Activated B cell treated with CpG ODN at 0.5 μM for 24 hours (primary cell): ENCODE measurements at regions not wholly inside any gene's neighbourhood (a gene's known extent, or its start where the extent isn't known, plus 50 kb on each side); places are given as distances from the start of the nearest gene placed in this dataset.
"Not testable (repeated sequence)": the region's sequence is repeated elsewhere in the genome, so short reads cannot be mapped to it uniquely, and the experiment has no call there.

Source experiments
- ATAC-seq: fragments of 200-7000 bp; cut with Tn5 transposase; one replicate; pipeline ENCODE4 v1.10.0; 2021; ENCODE audit warnings: low read depth, mild to moderate bottlenecking, moderate library complexity
- CTCF ChIA-PET: fragments of 350-600 bp; sonication (Branson Sonifier 250); formaldehyde crosslinking; loops from one replicate; lab custom pipeline; 2021; ENCODE audit warnings: antibody characterized with exemption; lab: Charles Lee
- POLR2A ChIA-PET: fragments of 350-600 bp; sonication (Branson Sonifier 250); formaldehyde crosslinking; loops from one replicate; lab custom pipeline; 2021; ENCODE audit warnings: antibody characterized with exemption; lab: Charles Lee
- DNase-seq: peaks from one replicate; pipeline ENCODE4 v3.0.0; 2022
- H3K27ac Mint-ChIP-seq: one replicate; pipeline ENCODE4 v1.8.0; 2020; ENCODE audit warnings: mixed read lengths
- H3K27me3 Mint-ChIP-seq: one replicate; pipeline ENCODE4 v1.8.0; 2021; ENCODE audit warnings: mixed read lengths
- H3K36me3 Mint-ChIP-seq: one replicate; pipeline ENCODE4 v1.8.0; 2021; ENCODE audit warnings: low read depth, mixed read lengths
- H3K4me1 Mint-ChIP-seq: one replicate; pipeline ENCODE4 v1.8.0; 2021; ENCODE audit warnings: mixed read lengths
- H3K4me3 Mint-ChIP-seq: one replicate; pipeline ENCODE4 v1.8.0; 2020; ENCODE audit warnings: mild to moderate bottlenecking, mixed read lengths
- H3K9me3 Mint-ChIP-seq: one replicate; pipeline ENCODE4 v1.8.0; 2020; ENCODE audit warnings: mixed read lengths
- CTCF ChIP-seq: fragments of 200-600 bp; IDR thresholded peaks from one replicate; pipeline ENCODE4 v1.8.0; 2022; ENCODE audit warnings: antibody characterized with exemption, mild to moderate bottlenecking
- intact Hi-C: fragments of 100-400 bp; cut with micrococcal nuclease; formaldehyde crosslinking; loops from one replicate; pipeline ENCODE4 v1.15.1; 2024

- CTCF ChIA-PET: not testable (repeated sequence)
Observed at GRCh38 chr18:8920856-8921787, 181.4 kb upstream of the NDUFV2 start.

GRCh38 chr18:8926464-8926863 lies 176.0 kb upstream of the NDUFV2 start:
- no peak overlapping the region for H3K4me3 Mint-ChIP-seq
- ATAC-seq: no peak
- no peaks in the 10 kb centered on the region for H3K27me3 Mint-ChIP-seq
- ChIA-PET POLR2A (no interaction called here), CTCF (no interaction called here)
- H3K27ac Mint-ChIP-seq: no peak overlapping the region
- intact Hi-C loops: no loop called here
- TF ChIP-seq CTCF: no peak
- H3K9me3 Mint-ChIP-seq: peaks cover 14% of the 10 kb centered on the region
- H3K4me1 Mint-ChIP-seq: peaks cover 11% of the 10 kb centered on the region
- H3K36me3 Mint-ChIP-seq: no peaks in the 10 kb centered on the region
- no peak for DNase-seq

More at GRCh38 chr18:8920856-8921787, 181.4 kb upstream of the NDUFV2 start:
- ATAC-seq, H3K27me3 Mint-ChIP-seq, H3K4me3 Mint-ChIP-seq, H3K36me3 Mint-ChIP-seq, DNase-seq, H3K9me3 Mint-ChIP-seq, H3K27ac Mint-ChIP-seq, POLR2A ChIA-PET, intact Hi-C loops: not testable (repeated sequence)
- peaks cover 14% of the 10 kb centered on the region for H3K4me1 Mint-ChIP-seq

GRCh38 chr18:8928044-8928443 lies 174.5 kb upstream of the NDUFV2 start:
- no peak overlapping the region for H3K4me3 Mint-ChIP-seq
- intact Hi-C loops: no loop called here
- peaks cover 14% of the 10 kb centered on the region for H3K9me3 Mint-ChIP-seq
- ChIA-PET CTCF (no interaction called here), POLR2A (no interaction called here)
- no peaks in the 10 kb centered on the region for H3K27me3 Mint-ChIP-seq
- ATAC-seq (no peak), DNase-seq (no peak)
- no peaks in the 10 kb centered on the region for H3K36me3 Mint-ChIP-seq
- peaks cover 20% of the 10 kb centered on the region for H3K4me1 Mint-ChIP-seq
- H3K27ac Mint-ChIP-seq: no peak overlapping the region
- no peak for TF ChIP-seq CTCF

- peaks cover 14% of the 10 kb centered on the region for H3K9me3 Mint-ChIP-seq
- H3K27ac Mint-ChIP-seq: no peak overlapping the region
- ATAC-seq: no peak
- DNase-seq: no peak
- intact Hi-C loops: no loop called here
- no peak for TF ChIP-seq CTCF
- ChIA-PET POLR2A (no interaction called here), CTCF (no interaction called here)
- H3K27me3 Mint-ChIP-seq: no peaks in the 10 kb centered on the region
- peaks cover 21% of the 10 kb centered on the region for H3K4me1 Mint-ChIP-seq
- H3K36me3 Mint-ChIP-seq: no peaks in the 10 kb centered on the region
- H3K4me3 Mint-ChIP-seq: no peak overlapping the region
Observed at GRCh38 chr18:8928847-8929780, 173.4 kb upstream of the NDUFV2 start.

- ChIA-PET POLR2A (no interaction called here), CTCF (no interaction called here)
- intact Hi-C loops: no loop called here
- TF ChIP-seq CTCF: no peak
- H3K36me3 Mint-ChIP-seq: no peaks in the 10 kb centered on the region
- H3K4me1 Mint-ChIP-seq: peaks cover 21% of the 10 kb centered on the region
- H3K4me3 Mint-ChIP-seq: no peak overlapping the region
- no peaks in the 10 kb centered on the region for H3K27me3 Mint-ChIP-seq
- ATAC-seq (no peak), DNase-seq (no peak)
- H3K27ac Mint-ChIP-seq: no peak overlapping the region
- H3K9me3 Mint-ChIP-seq: peaks cover 10% of the 10 kb centered on the region
Observed at GRCh38 chr18:8930990-8931616, 171.4 kb upstream of the NDUFV2 start.
